NCI-H82 (cell line): ENCODE measurements at regions not wholly inside any gene's neighbourhood (a gene's known extent, or its start where the extent isn't known, plus 50 kb on each side); places are given as distances from the start of the nearest gene placed in this dataset.
"Not testable (repeated sequence)": the region's sequence is repeated elsewhere in the genome, so short reads cannot be mapped to it uniquely, and the experiment has no call there.

ENCODE experiments used
- DNase-seq: peaks from one replicate; lab custom pipeline; 2025; lab: John Stamatoyannopoulos, UW

GRCh38 chr13:62176051-62176450, 760.4 kb upstream of the PCDH20 start:
- DNase-seq: no peak

- no peak for DNase-seq
Measured at GRCh38 chr13:62173958-62174357, 758.3 kb upstream of the PCDH20 start.

- no peak for DNase-seq
Measured at GRCh38 chr13:62171697-62172096, 756.0 kb upstream of the PCDH20 start.

- DNase-seq: no peak
Measured at GRCh38 chr13:62168891-62169290, 753.2 kb upstream of the PCDH20 start.

- no peak for DNase-seq
Measured at GRCh38 chr13:62167650-62168172, 752.1 kb upstream of the PCDH20 start.

GRCh38 chr13:62162860-62163259, 747.2 kb upstream of the PCDH20 start:
- DNase-seq: no peak

- no peak for DNase-seq
Measured at GRCh38 chr13:62158520-62158919, 742.9 kb upstream of the PCDH20 start.

- DNase-seq: not testable (repeated sequence)
Measured at GRCh38 chr13:62151724-62152123, 736.1 kb upstream of the PCDH20 start.

GRCh38 chr13:62142048-62142447, 726.4 kb upstream of the PCDH20 start:
- no peak for DNase-seq

- no peak for DNase-seq
Measured at GRCh38 chr13:62139597-62139996, 723.9 kb upstream of the PCDH20 start.

GRCh38 chr13:62137629-62138405, 722.2 kb upstream of the PCDH20 start:
- DNase-seq: no peak

- no peak for DNase-seq
Measured at GRCh38 chr13:62131604-62132003, 716.0 kb upstream of the PCDH20 start.

GRCh38 chr13:62130062-62130970, 714.7 kb upstream of the PCDH20 start:
- no peak for DNase-seq

GRCh38 chr13:62129000-62129551, 713.4 kb upstream of the PCDH20 start:
- no peak for DNase-seq

- DNase-seq: no peak
Measured at GRCh38 chr13:62126400-62126799, 710.8 kb upstream of the PCDH20 start.

- no peak for DNase-seq
Measured at GRCh38 chr13:62125451-62125850, 709.8 kb upstream of the PCDH20 start.

- DNase-seq: no peak
Measured at GRCh38 chr13:62123409-62123808, 707.8 kb upstream of the PCDH20 start.

GRCh38 chr13:62122434-62122833, 706.8 kb upstream of the PCDH20 start:
- no peak for DNase-seq

GRCh38 chr13:62119739-62120700, 704.4 kb upstream of the PCDH20 start:
- DNase-seq: peak; percentile 54

- DNase-seq: no peak
Measured at GRCh38 chr13:62115831-62116230, 700.2 kb upstream of the PCDH20 start.

GRCh38 chr13:62113179-62113578, 697.5 kb upstream of the PCDH20 start:
- no peak for DNase-seq
